ENCODE measurements at regions not wholly inside any gene's neighbourhood (a gene's known extent, or its start where the extent isn't known, plus 50 kb on each side); places are given as distances from the start of the nearest gene placed in this dataset.
"Not testable (repeated sequence)": the region's sequence is repeated elsewhere in the genome, so short reads cannot be mapped to it uniquely, and the experiment has no call there.

DNA sequence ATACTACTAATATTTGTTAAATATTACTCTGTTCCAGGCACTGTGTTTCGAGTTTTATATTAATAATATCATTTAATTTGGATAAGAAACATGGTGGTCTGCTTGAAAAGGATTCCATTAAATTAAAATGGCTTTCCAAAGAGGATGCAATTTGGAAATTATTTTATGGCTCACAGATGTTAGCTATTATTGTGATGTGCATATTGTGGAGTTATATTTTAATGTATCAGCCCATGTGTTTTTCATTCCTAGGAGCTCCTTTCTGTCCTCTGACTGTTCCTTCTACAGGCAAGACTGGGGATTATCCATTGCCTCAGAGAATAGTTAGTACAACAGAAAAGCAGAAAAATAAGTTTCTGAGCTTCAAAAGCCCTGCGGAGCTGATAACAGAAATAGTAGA lies 376.7 kb upstream of the PDZRN3 start:
- Histone ChIP-seq H3K4me2 (no peak overlapping the region), H3K9me3 (no peaks in the 10 kb centered on the region), H3K27ac (no peak overlapping the region), H3K4me3 (no peak overlapping the region), H3K4me1 (no peaks in the 10 kb centered on the region)
- FAIRE-seq (no peak), ATAC-seq (no peak), DNase-seq (ENCODE audit: low read depth in 1 of 2, low spot score in 1 of 2) (no peak)
- TF ChIP-seq ZNF302 (CRISPR knock-in tag; IDR thresholded peaks at IDR 0.05) (no peak), MAZ (IDR thresholded peaks at IDR 0.05; ENCODE audit: borderline replicate concordance, low read depth, low read length) (no peak)
- ChIA-PET POLR2A (no interaction called here), CTCF (no interaction called here)
- 18% methylated on average over 2 of the region's 2 CpGs for WGBS (ENCODE audit: missing lambda C conversion rate)

DNA sequence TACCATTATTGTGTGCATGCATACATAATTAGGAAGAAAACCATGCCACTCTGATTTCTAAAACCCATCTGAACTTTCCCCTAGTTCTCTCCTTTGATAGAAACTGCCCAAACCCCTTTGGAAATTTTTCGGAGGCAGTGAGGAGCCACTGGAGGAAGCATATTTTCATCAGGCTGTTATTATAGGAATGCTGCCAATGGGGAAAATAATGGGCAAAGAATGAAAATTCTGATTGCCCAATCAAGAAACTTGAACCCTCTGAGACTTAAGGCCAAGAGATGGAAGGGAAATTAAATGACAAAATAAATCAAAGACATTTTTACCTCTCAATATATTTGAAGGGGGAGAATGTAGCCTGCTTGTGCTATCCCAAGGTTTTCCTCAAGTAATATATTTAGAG lies 376.0 kb upstream of the PDZRN3 start:
- CTCF ChIA-PET, result no interaction called here

DNA sequence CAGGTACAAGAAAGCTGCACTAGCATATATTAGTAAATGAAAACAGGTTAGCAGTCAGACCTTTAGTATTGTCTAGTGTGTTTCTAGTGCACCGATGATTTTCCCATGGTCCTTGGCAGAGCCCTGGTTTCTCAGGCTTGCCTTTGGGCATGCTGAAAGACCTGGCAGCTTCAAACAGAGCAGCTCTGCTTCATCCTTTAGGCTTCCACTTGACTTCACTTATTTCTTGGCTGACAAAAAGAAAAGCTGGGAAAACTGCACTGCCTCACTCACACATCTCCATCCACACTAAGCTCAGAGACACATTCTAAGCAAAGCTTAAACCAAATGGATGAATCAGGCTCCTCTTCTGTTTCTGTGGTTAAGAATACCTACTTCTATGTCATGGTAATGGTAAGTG lies 374.8 kb upstream of the PDZRN3 start:
- ChIA-PET POLR2A (no interaction called here), CTCF (interaction anchor here (0.5 to 0.6 kb wide), 2 partner anchors 26 to 517 kb away, joined by 3 read pairs; no protein-coding TSS in a partner anchor)
- ATAC-seq, result no peak
- Histone ChIP-seq H3K4me3 (no peak overlapping the region), H3K27ac (no peak overlapping the region), H3K4me2 (no peak overlapping the region), H3K4me1 (no peaks in the 10 kb centered on the region), H3K9me3 (no peaks in the 10 kb centered on the region)
- WGBS (ENCODE audit: missing lambda C conversion rate), result 81% methylated on average over 1 of the region's 1 CpG
- FAIRE-seq, result no peak
- DNase-seq (ENCODE audit: low read depth in 1 of 2, low spot score in 1 of 2), result no peak
- TF ChIP-seq CEBPB (IDR thresholded peaks at IDR 0.05), result no peak

More for the DNA sequence above, 376.0 kb upstream of the PDZRN3 start:
- H3K4me2 ChIP-seq, result no peak overlapping the region
- no peaks in the 10 kb centered on the region for H3K4me1 ChIP-seq
- no peak overlapping the region for H3K27ac ChIP-seq
- FAIRE-seq (no peak), ATAC-seq (no peak), DNase-seq (ENCODE audit: low read depth in 1 of 2, low spot score in 1 of 2) (no peak)
- POLR2A ChIA-PET, result no interaction called here
- no peak overlapping the region for H3K4me3 ChIP-seq
- 0% methylated on average over 1 of the region's 1 CpG for WGBS (ENCODE audit: missing lambda C conversion rate)
- TF ChIP-seq KDM1A (IDR thresholded peaks at IDR 0.05; ENCODE audit: low read depth) (no peak), MAZ (IDR thresholded peaks at IDR 0.05; ENCODE audit: borderline replicate concordance, low read depth, low read length) (no peak), NR3C1 (IDR thresholded peaks at IDR 0.05) (no peak), BHLHE40 (IDR thresholded peaks at IDR 0.05; ENCODE audit: low read depth, low read length) (no peak), MYC (IDR thresholded peaks at IDR 0.05; ENCODE audit: borderline replicate concordance, low read length) (no peak), RFX5 (IDR thresholded peaks at IDR 0.05) (no peak), HOXA7 (CRISPR knock-in tag; IDR thresholded peaks at IDR 0.05) (no peak), CBX8 (IDR thresholded peaks at IDR 0.05) (no peak), TFCP2L1 (CRISPR knock-in tag; IDR thresholded peaks at IDR 0.05) (no peak), ZC3H11A (IDR thresholded peaks at IDR 0.05) (no peak)
- TF ChIP-seq, protein P1, sequence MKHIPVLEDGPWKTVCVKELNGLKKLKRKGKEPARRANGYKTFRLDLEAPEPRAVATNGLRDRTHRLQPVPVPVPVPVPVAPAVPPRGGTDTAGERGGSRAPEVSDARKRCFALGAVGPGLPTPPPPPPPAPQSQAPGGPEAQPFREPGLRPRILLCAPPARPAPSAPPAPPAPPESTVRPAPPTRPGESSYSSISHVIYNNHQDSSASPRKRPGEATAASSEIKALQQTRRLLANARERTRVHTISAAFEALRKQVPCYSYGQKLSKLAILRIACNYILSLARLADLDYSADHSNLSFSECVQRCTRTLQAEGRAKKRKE (CRISPR knock-in tag; IDR thresholded peaks at IDR 0.05; ENCODE audit: low read depth), result no peak
- TF ChIP-seq, protein P2, sequence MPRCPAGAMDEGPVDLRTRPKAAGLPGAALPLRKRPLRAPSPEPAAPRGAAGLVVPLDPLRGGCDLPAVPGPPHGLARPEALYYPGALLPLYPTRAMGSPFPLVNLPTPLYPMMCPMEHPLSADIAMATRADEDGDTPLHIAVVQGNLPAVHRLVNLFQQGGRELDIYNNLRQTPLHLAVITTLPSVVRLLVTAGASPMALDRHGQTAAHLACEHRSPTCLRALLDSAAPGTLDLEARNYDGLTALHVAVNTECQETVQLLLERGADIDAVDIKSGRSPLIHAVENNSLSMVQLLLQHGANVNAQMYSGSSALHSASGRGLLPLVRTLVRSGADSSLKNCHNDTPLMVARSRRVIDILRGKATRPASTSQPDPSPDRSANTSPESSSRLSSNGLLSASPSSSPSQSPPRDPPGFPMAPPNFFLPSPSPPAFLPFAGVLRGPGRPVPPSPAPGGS (IDR thresholded peaks at IDR 0.05), result no peak
- TF ChIP-seq, protein P3, sequence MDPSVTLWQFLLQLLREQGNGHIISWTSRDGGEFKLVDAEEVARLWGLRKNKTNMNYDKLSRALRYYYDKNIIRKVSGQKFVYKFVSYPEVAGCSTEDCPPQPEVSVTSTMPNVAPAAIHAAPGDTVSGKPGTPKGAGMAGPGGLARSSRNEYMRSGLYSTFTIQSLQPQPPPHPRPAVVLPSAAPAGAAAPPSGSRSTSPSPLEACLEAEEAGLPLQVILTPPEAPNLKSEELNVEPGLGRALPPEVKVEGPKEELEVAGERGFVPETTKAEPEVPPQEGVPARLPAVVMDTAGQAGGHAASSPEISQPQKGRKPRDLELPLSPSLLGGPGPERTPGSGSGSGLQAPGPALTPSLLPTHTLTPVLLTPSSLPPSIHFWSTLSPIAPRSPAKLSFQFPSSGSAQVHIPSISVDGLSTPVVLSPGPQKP (IDR thresholded peaks at IDR 0.05; ENCODE audit: low read depth, low read length), result no peak
- H3K9me3 ChIP-seq, result no peaks in the 10 kb centered on the region

DNA sequence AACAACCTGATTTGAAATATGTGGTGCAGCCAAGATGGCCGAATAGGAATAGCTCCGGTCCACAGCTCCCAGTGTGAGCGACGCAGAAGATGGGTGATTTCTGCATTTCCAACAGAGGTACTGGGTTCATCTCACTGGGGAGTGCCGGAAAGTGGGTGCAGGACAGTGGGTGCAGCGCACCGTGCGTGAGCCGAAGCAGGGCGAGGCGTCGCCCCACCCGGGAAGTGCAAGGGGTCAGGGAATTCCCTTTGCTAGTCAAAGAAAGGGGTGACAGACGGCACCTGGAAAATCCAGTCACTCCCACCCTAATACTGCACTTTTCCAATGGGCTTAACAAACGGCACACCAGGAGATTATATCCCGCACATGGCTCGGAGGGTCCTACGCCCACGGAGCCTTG lies 365.9 kb upstream of the PDZRN3 start:
- POLR2A ChIA-PET; H3K4me2 ChIP-seq; ATAC-seq; DNase-seq (ENCODE audit: low read depth in 1 of 2, low spot score in 1 of 2); H3K4me1 ChIP-seq; H3K27ac ChIP-seq; FAIRE-seq; H3K9me3 ChIP-seq; CTCF ChIA-PET; H3K4me3 ChIP-seq: not testable (repeated sequence)
- 58% methylated on average over 19 of the region's 19 CpGs for WGBS (ENCODE audit: missing lambda C conversion rate)

DNA sequence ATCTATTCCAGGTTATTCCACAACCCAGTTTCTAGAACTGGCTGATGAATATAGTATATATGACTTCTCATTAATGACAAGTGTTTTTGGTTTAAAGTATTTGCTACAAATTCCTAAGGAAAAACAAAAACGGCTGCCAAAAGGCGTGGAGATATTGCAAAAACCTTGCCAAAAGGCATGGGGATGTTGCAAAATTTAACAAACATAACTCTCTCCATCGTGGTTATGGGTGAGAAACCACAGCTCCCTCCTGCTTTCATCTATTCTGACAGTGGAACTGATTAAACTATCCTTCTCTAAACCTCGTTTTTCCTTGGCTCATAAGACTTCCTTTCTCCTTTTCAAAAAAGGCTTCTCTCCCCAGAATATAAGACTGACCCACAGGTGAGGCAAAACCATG lies 342.0 kb upstream of the PDZRN3 start:
- FAIRE-seq (no peak), DNase-seq (ENCODE audit: low read depth in 1 of 2, low spot score in 1 of 2) (no peak), ATAC-seq (no peak)
- Histone ChIP-seq H3K4me2 (no peak overlapping the region), H3K27ac (no peak overlapping the region), H3K4me1 (no peaks in the 10 kb centered on the region), H3K9me3 (no peaks in the 10 kb centered on the region), H3K4me3 (no peak overlapping the region)
- WGBS (ENCODE audit: missing lambda C conversion rate), result 2% methylated on average over 4 of the region's 4 CpGs
- ChIA-PET CTCF (no interaction called here), POLR2A (no interaction called here)
- no peak for TF ChIP-seq SMC3 (IDR thresholded peaks at IDR 0.05)
- TF ChIP-seq SREBF2 (IDR thresholded peaks at IDR 0.05), result no peak
- no peak for TF ChIP-seq CHD4 (IDR thresholded peaks at IDR 0.05; ENCODE audit: borderline replicate concordance)
- TF ChIP-seq RAD21 (conservative IDR thresholded peaks at IDR 0.05 in 1 of 2, IDR thresholded peaks at IDR 0.05 in 1 of 2), result no peak
- TF ChIP-seq NPAS2 (CRISPR knock-in tag; IDR thresholded peaks at IDR 0.05; ENCODE audit: borderline replicate concordance), result no peak
- no peak for TF ChIP-seq HEYL (CRISPR knock-in tag; IDR thresholded peaks at IDR 0.05)
- no peak for TF ChIP-seq MAZ (IDR thresholded peaks at IDR 0.05; ENCODE audit: borderline replicate concordance, low read depth, low read length)
- TF ChIP-seq, protein P4, sequence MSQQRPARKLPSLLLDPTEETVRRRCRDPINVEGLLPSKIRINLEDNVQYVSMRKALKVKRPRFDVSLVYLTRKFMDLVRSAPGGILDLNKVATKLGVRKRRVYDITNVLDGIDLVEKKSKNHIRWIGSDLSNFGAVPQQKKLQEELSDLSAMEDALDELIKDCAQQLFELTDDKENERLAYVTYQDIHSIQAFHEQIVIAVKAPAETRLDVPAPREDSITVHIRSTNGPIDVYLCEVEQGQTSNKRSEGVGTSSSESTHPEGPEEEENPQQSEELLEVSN (IDR thresholded peaks at IDR 0.05; ENCODE audit: borderline replicate concordance, low read depth), result no peak
- TF ChIP-seq, protein P3 (IDR thresholded peaks at IDR 0.05; ENCODE audit: low read depth, low read length), result no peak
- TF ChIP-seq NFE2L2 (conservative IDR thresholded peaks at IDR 0.05; ENCODE audit: low read length), result no peak
- TF ChIP-seq ZFP36 (IDR thresholded peaks at IDR 0.05; ENCODE audit: borderline replicate concordance, partially characterized antibody), result no peak
